Central memory CD8-positive, alpha-beta T cell (primary cell): ENCODE measurements at regions not wholly inside any gene's neighbourhood (a gene's known extent, or its start where the extent isn't known, plus 50 kb on each side); places are given as distances from the start of the nearest gene placed in this dataset.
"Not testable (repeated sequence)": the region's sequence is repeated elsewhere in the genome, so short reads cannot be mapped to it uniquely, and the experiment has no call there.

ENCODE experiments used
- ATAC-seq: fragments of 150-1000 bp; cut with Tn5 transposase; replicated peaks from 2 replicates; pipeline ENCODE4 v1.10.0; 2022; ENCODE audit warnings: mild to moderate bottlenecking, moderate FRiP score, moderate number of reproducible peaks; ENCODE audit not compliant: poor library complexity, severe bottlenecking; ENCODE audit errors: extremely low read depth
- DNase-seq, 2 donors: peaks; one replicate each; pipeline ENCODE4 v3.0.0; 2021; ENCODE audit warnings: low spot score in 2 of 2
- H3K27ac Mint-ChIP-seq: one replicate; pipeline ENCODE4 v1.8.0; 2022; ENCODE audit warnings: low read depth, mild to moderate bottlenecking, moderate library complexity, mixed read lengths
- H3K27me3 Mint-ChIP-seq: one replicate; pipeline ENCODE4 v1.8.0; 2022; ENCODE audit warnings: mixed read lengths
- H3K36me3 Mint-ChIP-seq: one replicate; pipeline ENCODE4 v1.8.0; 2022; ENCODE audit warnings: mild to moderate bottlenecking, moderate library complexity, mixed read lengths; ENCODE audit not compliant: insufficient read depth
- H3K4me1 Mint-ChIP-seq: one replicate; pipeline ENCODE4 v1.8.0; 2022; ENCODE audit warnings: mixed read lengths
- H3K4me3 Mint-ChIP-seq: one replicate; pipeline ENCODE4 v1.8.0; 2022; ENCODE audit warnings: mild to moderate bottlenecking, moderate library complexity, mixed read lengths
- H3K9me3 Mint-ChIP-seq: one replicate; pipeline ENCODE4 v1.8.0; 2022; ENCODE audit warnings: mixed read lengths

GRCh38 chr20:52019313-52019712, 172.3 kb downstream of the ZFP64 start:
- Mint-ChIP-seq H3K4me1 (no peaks in the 10 kb centered on the region), H3K36me3 (no peaks in the 10 kb centered on the region), H3K9me3 (no peaks in the 10 kb centered on the region), H3K27ac (no peak overlapping the region), H3K4me3 (no peak overlapping the region), H3K27me3 (no peaks in the 10 kb centered on the region)
- DNase-seq (no peak), ATAC-seq (no peak)

DNA sequence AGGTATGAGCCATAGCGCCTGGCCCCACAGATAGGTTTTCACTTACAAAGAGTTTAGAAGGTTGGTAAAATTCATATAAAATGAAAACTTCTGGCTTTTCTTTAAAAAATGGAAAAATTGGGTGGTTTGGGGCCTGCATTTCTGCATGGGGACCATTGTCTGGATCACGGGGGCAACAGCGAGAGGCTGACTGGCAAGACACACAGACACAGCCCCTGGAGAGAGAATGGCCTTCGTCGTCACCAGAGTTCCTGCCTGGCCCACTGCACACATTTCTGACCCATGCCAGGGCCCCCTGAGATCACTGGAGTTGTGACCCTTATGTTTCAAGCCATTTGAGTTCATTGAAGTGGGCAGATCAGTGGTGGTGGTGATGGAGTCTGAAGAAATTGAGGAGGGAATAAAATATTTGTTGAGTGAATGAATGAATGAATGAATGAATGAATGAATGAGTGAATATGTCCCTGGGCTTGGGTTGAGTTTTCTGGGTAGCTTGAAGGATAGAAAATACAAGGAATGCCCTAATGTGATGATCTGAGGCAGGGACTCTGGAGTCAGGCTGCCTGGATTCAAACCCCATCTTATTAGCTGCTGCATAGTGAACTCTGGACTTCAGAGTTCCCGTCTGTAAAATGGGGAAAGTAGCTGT, 173.8 kb downstream of the ZFP64 start:
- no peak overlapping the region for H3K4me3 Mint-ChIP-seq
- H3K27ac Mint-ChIP-seq = no peak overlapping the region
- no peaks in the 10 kb centered on the region for H3K4me1 Mint-ChIP-seq
- no peaks in the 10 kb centered on the region for H3K27me3 Mint-ChIP-seq
- no peak for DNase-seq
- no peak for ATAC-seq
- no peaks in the 10 kb centered on the region for H3K9me3 Mint-ChIP-seq
- no peaks in the 10 kb centered on the region for H3K36me3 Mint-ChIP-seq

DNA sequence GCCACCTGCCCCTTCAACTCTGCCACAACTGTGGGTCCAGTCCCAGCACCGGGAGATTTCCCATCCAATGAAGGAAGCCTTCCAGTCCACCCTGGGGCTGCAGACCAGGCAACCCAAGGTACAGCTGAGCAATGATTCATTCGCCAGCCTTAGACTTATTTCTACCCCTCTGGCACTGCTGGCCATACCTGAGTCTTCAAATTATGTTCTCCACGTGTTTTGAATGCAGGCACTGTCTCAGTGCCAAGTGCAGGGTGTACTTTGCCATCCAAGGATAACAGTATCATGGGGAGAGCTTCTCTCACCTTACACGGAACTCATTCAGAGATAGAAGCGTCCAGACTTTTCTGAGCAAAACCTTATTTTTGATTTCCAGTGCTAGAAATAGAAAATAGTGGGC, 175.6 kb downstream of the ZFP64 start:
- ATAC-seq = no peak
- Mint-ChIP-seq H3K9me3 (no peaks in the 10 kb centered on the region), H3K36me3 (no peaks in the 10 kb centered on the region), H3K27ac (no peak overlapping the region), H3K27me3 (no peaks in the 10 kb centered on the region), H3K4me3 (no peak overlapping the region), H3K4me1 (no peaks in the 10 kb centered on the region)
- no peak for DNase-seq

DNA sequence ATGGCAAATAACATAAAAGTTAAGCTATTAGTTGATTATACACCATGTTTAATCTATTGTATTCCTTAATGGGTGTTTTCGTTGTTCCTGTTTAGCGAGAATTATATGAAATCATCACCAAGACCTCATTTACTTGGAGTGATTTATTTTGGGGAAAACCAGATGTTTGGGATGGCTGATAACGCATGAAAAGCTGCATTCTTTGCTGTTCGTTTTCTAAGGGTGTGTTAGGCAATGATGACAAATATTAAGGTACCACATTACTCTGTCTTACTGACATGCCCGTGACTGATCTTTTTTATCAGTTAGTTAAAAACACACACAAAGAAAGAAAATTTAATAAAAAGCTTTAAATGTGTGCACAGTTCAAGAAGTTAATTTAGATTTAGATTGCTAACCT, 176.4 kb downstream of the ZFP64 start:
- Mint-ChIP-seq H3K4me1 (no peaks in the 10 kb centered on the region), H3K9me3 (no peaks in the 10 kb centered on the region), H3K36me3 (no peaks in the 10 kb centered on the region), H3K4me3 (no peak overlapping the region), H3K27ac (no peak overlapping the region), H3K27me3 (no peaks in the 10 kb centered on the region)
- no peak for ATAC-seq
- no peak for DNase-seq

DNA sequence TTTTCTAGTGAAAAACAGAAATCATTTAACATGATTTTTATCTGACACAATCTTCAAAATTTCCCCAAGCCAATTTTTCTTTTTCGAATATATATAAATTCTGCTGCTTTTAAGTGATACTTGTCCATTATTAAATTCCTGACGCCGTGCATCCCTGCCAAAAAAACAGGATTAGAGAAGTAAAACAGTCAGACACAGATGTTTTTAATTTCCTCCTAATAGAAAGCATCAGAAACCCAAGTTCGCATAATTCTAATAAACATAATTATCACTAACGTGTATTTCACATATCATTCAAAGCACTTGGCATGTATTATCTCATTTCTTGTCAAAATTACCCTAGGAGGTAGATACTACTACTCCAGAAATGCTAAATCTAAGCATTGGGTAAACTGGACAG, 179.5 kb downstream of the ZFP64 start:
- DNase-seq (no peak), ATAC-seq (no peak)
- Mint-ChIP-seq H3K9me3 (no peaks in the 10 kb centered on the region), H3K36me3 (no peaks in the 10 kb centered on the region), H3K4me1 (no peaks in the 10 kb centered on the region), H3K4me3 (no peak overlapping the region), H3K27ac (no peak overlapping the region), H3K27me3 (peaks cover under 1% of the 10 kb centered on the region)

DNA sequence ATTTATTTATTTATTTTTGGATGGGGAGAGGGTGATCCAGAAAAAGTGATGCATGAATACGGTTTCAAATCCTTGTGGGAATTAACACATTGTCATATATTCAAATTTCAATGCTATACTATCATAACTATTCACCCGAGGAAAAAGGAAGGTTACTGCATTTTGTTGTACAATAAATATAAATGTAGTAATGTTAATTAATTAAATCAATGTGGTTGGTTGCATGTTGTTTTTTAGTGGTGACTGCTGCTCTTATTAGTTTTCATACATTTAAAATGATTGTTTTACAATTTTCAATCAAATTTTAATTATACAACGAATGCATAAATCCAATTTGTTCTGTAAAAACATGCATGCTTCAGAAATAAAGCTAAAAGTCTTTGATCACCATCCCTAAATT, 180.5 kb downstream of the ZFP64 start:
- DNase-seq (no peak), ATAC-seq (no peak)
- no peaks in the 10 kb centered on the region for H3K36me3 Mint-ChIP-seq
- no peak overlapping the region for H3K27ac Mint-ChIP-seq
- H3K4me3 Mint-ChIP-seq = no peak overlapping the region
- no peaks in the 10 kb centered on the region for H3K9me3 Mint-ChIP-seq
- peaks cover 10% of the 10 kb centered on the region for H3K27me3 Mint-ChIP-seq
- H3K4me1 Mint-ChIP-seq = no peaks in the 10 kb centered on the region

GRCh38 chr20:52010541-52010940, 181.0 kb downstream of the ZFP64 start:
- H3K4me1 Mint-ChIP-seq = no peaks in the 10 kb centered on the region
- H3K27ac Mint-ChIP-seq = no peak overlapping the region
- no peak overlapping the region for H3K4me3 Mint-ChIP-seq
- ATAC-seq = no peak
- H3K27me3 Mint-ChIP-seq = peaks cover 16% of the 10 kb centered on the region
- H3K36me3 Mint-ChIP-seq = no peaks in the 10 kb centered on the region
- DNase-seq = no peak
- no peaks in the 10 kb centered on the region for H3K9me3 Mint-ChIP-seq

DNA sequence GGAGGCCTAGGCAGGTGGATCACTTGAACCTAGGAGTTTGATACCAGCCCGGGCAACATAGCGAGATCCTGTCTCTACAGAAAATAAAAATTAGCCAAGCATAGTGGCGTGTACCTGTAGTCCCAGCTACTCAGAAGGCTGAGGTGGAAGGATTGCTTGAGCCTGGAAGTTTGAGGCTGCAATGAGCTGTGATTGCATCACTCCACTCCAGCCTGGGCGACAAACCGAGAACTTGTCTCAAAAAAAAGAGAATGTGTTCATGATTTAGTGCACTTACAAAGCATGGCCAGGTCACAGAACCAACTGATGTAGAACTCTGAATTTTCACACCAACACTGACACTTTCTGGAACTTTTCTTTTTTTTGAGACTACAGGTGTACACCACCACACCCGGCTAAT, 182.7 kb downstream of the ZFP64 start:
- H3K4me1 Mint-ChIP-seq = no peaks in the 10 kb centered on the region
- H3K9me3 Mint-ChIP-seq = no peaks in the 10 kb centered on the region
- H3K36me3 Mint-ChIP-seq = no peaks in the 10 kb centered on the region
- H3K27ac Mint-ChIP-seq = no peak overlapping the region
- H3K27me3 Mint-ChIP-seq = peaks cover 23% of the 10 kb centered on the region
- DNase-seq (no peak), ATAC-seq (no peak)
- no peak overlapping the region for H3K4me3 Mint-ChIP-seq

DNA sequence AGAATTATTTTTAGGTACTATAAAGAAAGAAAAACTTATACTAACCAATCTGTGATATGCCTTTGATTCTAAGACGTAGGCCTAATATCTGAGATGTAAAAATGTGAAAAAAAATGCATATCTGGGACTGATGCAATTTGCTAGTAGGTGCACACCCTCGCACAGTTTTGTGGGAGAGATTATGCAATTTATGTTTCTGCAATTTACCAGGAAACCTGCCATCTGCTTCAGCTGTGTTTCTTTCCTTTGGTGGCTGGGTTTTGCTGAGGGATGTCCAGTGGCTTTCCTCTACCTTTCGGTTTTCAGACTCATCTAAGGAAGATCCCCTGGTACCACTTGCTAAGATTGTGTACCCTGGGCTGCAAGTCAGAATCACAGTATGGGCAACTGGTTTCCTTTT, 186.9 kb downstream of the ZFP64 start:
- Mint-ChIP-seq H3K4me3 (no peak overlapping the region), H3K36me3 (no peaks in the 10 kb centered on the region), H3K27ac (no peak overlapping the region), H3K4me1 (no peaks in the 10 kb centered on the region), H3K9me3 (no peaks in the 10 kb centered on the region), H3K27me3 (peaks cover 39% of the 10 kb centered on the region)
- no peak for ATAC-seq
- no peak for DNase-seq

- H3K27me3 Mint-ChIP-seq = peaks cover 39% of the 10 kb centered on the region
- no peak overlapping the region for H3K4me3 Mint-ChIP-seq
- H3K36me3 Mint-ChIP-seq = no peaks in the 10 kb centered on the region
- H3K4me1 Mint-ChIP-seq = no peaks in the 10 kb centered on the region
- H3K9me3 Mint-ChIP-seq = no peaks in the 10 kb centered on the region
- ATAC-seq (no peak), DNase-seq (no peak)
- no peak overlapping the region for H3K27ac Mint-ChIP-seq
These were observed 187.6 kb downstream of the ZFP64 start for GRCh38 chr20:52004018-52004417.

GRCh38 chr20:52003415-52003814, 188.2 kb downstream of the ZFP64 start:
- no peaks in the 10 kb centered on the region for H3K4me1 Mint-ChIP-seq
- peaks cover 39% of the 10 kb centered on the region for H3K27me3 Mint-ChIP-seq
- ATAC-seq = no peak
- H3K27ac Mint-ChIP-seq = no peak overlapping the region
- no peaks in the 10 kb centered on the region for H3K9me3 Mint-ChIP-seq
- H3K4me3 Mint-ChIP-seq = no peak overlapping the region
- DNase-seq = no peak
- H3K36me3 Mint-ChIP-seq = no peaks in the 10 kb centered on the region

GRCh38 chr20:52001999-52002666, 189.4 kb downstream of the ZFP64 start:
- Mint-ChIP-seq H3K9me3 (no peaks in the 10 kb centered on the region), H3K4me1 (no peaks in the 10 kb centered on the region), H3K27me3 (peaks cover 39% of the 10 kb centered on the region), H3K27ac (no peak overlapping the region), H3K4me3 (no peak overlapping the region), H3K36me3 (no peaks in the 10 kb centered on the region)
- DNase-seq (no peak), ATAC-seq (no peak)

GRCh38 chr20:51997281-51997936, 194.2 kb downstream of the ZFP64 start:
- ATAC-seq, H3K4me1 Mint-ChIP-seq, DNase-seq, H3K4me3 Mint-ChIP-seq, H3K27ac Mint-ChIP-seq, H3K27me3 Mint-ChIP-seq, H3K9me3 Mint-ChIP-seq, H3K36me3 Mint-ChIP-seq: not testable (repeated sequence)
